ENCODE measurements at regions not wholly inside any gene's neighbourhood (a gene's known extent, or its start where the extent isn't known, plus 50 kb on each side); places are given as distances from the start of the nearest gene placed in this dataset.

DNA sequence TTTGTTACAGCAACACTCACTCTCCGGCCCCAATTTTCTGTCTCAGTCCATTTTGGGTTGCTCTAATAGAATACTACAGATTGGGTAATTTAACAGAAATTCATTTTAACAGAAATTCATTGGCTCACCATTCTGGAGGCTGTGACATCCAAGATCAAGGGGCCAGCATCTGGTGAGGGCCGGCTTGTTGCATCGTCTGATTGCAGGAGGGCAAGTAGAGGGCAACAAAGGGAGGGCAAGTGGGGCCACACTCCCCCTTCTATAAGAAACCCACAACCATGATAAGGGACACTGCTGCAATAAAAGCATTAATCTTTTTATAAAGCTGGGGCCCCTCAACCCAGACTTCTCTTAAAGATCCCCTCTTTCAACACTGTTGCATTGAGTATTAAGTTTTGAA lies 260.1 kb upstream of the TMPRSS15 start:
- TF ChIP-seq POLR2A (IDR thresholded peaks at IDR 0.05; ENCODE audit: low read length) (no peak), GATA1 (IDR thresholded peaks at IDR 0.05; ENCODE audit: low read depth, low read length) (no peak)
